GM19438 (cell line): ENCODE measurements at regions not wholly inside any gene's neighbourhood (a gene's known extent, or its start where the extent isn't known, plus 50 kb on each side); places are given as distances from the start of the nearest gene placed in this dataset.

Experiments
- ATAC-seq: cut with Tn5 transposase; IDR thresholded peaks from one replicate; pipeline ENCODE4 v1.9.1; 2021; ENCODE audit warnings: low read depth; ENCODE audit not compliant: unreplicated experiment

- no peak for ATAC-seq
Measured at GRCh38 chrX:20529711-20530110, 263.0 kb upstream of the RPS6KA3 start.

GRCh38 chrX:20529301-20529700 is 262.6 kb upstream of the RPS6KA3 start:
- ATAC-seq: no peak

GRCh38 chrX:20527558-20528011 is 260.9 kb upstream of the RPS6KA3 start:
- ATAC-seq: no peak

DNA sequence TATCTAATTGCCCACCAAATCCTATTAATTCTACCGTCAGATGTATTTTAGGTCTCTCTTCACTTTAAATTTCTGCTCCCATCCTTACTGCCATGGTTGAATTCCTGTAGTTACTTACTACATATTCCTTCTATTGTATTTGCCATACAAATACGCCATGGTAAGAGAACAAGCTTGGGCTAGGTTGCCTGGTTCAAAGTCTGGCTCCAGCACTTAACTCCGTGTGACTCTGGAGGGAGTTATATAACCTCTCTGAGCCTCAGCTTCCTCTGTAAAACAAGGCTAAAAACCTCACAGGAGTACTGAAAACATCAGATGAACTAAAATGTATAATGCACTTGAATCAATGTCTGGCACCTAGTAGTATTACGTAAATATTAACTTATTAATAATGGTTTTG is 260.3 kb upstream of the RPS6KA3 start:
- no peak for ATAC-seq

DNA sequence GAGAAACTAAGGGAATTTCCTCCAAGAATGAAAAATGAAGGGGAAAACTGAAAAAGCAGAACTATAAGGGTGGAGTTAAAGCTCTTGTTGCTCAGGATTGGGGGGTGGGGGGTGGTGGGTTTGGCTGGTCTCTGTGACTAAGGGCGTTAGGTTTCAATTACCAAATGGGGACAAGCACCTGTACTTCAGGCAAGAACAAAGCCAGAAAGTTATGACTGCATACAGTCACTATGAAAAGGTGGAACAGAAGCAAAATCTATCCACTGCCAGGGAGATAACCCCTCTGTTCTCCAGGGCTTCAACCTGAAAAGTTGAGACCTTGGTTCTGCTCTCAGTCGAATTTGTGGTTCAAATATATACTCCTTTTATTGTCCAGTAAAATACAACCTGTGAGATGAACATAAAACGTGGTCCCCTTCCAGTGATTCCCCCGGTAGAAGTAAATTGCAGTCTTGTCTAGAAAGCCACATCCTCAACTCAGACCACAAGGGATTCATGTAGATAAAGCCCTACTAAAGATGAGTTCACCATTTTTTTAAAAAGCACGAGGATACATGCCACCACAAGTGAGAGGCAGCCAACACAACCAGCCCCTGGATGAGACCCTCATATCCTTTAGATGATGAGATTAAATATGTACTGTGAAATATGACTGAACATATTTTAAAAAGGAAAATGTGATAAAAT is 257.1 kb upstream of the RPS6KA3 start:
- ATAC-seq: no peak

- no peak for ATAC-seq
Measured at GRCh38 chrX:20522420-20522819, 255.7 kb upstream of the RPS6KA3 start.

DNA sequence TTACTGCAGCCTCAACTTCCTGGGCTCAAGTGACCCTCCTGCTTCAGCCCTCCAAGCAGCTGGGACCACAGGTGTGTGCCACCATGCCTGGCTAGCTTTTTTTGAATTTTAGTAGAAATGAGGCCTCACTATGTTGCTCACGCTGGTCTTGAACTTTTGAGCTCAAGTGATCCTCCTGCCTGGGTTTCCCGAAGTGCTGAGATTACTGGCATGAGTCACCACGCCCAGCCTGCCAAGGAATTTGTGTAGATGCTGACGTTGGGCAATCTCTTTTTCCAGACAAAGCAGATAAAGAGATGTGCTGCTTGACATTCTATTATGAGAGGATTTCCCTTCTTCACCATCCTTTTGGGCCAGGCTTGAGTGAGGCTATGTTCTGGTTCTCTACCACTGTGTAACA is 254.5 kb upstream of the RPS6KA3 start:
- ATAC-seq: no peak

DNA sequence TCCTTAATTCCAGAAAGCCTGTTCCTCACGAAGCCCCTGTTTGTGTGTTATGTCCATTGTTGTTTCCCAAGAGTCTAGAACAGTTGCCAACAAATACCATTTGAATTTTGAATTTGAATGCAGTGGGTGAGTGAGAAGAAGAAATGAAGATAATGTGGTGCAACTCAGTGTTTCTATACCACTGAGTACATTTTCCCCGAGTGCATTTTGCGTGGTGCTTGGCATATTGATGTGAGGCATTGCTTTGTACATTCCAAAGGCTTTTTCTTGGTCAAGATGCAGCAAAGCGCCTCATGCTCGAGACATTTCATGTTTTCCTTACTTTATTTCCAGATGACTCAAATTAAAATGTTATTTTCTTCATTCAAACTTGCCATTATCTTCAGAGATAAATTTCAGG is 253.1 kb upstream of the RPS6KA3 start:
- ATAC-seq: no peak

DNA sequence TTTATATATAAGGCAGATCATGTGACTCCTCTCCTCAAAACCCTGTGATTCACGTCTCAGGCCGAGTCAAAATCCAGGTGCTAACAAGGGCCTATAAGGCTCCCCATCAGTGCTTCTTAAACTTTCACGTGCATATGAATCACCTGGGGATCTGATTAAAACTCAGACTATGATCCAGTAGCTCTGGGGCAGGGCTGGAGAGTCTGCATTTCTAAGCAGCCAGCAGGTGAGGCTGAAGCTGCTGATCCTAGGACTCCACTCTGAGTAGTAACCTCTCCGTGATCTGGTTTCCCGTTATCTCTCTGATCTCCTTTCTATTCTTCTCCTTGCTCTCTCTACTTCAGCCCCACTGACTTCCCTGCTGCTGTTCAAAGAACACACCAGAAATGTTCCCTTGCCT is 252.4 kb upstream of the RPS6KA3 start:
- no peak for ATAC-seq

- ATAC-seq: no peak
Measured at GRCh38 chrX:20517565-20517964, 250.9 kb upstream of the RPS6KA3 start.

- ATAC-seq: peak; percentile 99
Measured at GRCh38 chrX:20515841-20516461, 249.2 kb upstream of the RPS6KA3 start.

GRCh38 chrX:20514358-20514757 is 247.6 kb upstream of the RPS6KA3 start:
- no peak for ATAC-seq

- no peak for ATAC-seq
Measured at GRCh38 chrX:20513185-20513584, 246.5 kb upstream of the RPS6KA3 start.

DNA sequence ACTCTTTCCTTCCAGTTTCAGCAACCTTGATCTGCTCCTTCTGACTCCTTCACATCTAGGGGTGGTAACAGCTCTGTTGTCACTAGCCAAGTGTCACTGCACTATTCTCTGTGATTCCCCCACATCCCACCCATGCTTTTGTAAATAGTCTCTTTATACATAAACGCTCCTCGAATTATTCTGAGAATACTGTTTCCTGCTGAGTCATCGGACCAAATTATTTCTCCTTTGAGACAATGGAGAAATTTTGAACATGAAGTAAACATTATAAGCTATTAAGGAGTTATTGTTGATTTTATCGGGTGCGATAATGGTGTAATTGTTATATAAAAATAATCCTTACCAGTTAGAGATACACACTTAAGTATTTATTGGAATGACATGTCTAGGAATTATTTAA is 245.1 kb upstream of the RPS6KA3 start:
- no peak for ATAC-seq

DNA sequence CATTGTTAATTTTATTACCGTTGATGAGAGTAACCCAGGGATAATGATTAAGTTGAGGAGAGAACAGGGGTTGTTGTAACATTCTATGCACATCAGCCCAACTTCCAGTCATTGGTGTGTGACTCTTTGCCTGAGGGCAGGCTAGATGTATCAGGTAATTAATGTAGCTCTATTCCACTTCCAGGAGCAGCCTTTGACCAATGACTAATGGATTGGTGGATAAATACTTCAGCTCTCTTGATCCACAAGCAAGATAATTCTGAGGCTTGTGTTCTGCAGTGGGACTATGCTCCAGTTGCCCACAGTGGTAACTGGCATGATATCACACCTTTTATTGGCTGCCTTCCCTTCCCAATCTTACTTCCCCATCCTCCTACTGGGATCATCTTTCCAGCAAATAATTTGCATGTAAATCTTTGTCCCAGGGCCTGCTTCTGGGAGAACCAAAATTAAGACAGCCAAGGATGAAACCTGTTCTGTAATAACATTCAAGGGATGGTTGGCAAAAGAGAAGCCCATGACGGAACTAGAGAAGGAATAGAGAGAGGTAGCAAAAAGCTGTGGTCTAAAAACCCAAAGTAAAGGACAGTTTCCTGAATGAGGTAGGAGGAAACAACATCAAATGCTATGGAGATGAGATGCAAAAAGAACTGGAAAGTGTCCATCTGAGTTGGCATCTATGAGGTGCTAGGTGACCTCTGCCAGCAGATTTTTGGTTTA is 241.4 kb upstream of the RPS6KA3 start:
- no peak for ATAC-seq

GRCh38 chrX:20506739-20507138 is 240.0 kb upstream of the RPS6KA3 start:
- ATAC-seq: no peak

- no peak for ATAC-seq
Measured at GRCh38 chrX:20500949-20501348, 234.2 kb upstream of the RPS6KA3 start.

GRCh38 chrX:20500171-20500865 is 233.6 kb upstream of the RPS6KA3 start:
- ATAC-seq: peak; percentile 68

GRCh38 chrX:20499763-20500162 is 233.1 kb upstream of the RPS6KA3 start:
- ATAC-seq: peak; percentile 18

DNA sequence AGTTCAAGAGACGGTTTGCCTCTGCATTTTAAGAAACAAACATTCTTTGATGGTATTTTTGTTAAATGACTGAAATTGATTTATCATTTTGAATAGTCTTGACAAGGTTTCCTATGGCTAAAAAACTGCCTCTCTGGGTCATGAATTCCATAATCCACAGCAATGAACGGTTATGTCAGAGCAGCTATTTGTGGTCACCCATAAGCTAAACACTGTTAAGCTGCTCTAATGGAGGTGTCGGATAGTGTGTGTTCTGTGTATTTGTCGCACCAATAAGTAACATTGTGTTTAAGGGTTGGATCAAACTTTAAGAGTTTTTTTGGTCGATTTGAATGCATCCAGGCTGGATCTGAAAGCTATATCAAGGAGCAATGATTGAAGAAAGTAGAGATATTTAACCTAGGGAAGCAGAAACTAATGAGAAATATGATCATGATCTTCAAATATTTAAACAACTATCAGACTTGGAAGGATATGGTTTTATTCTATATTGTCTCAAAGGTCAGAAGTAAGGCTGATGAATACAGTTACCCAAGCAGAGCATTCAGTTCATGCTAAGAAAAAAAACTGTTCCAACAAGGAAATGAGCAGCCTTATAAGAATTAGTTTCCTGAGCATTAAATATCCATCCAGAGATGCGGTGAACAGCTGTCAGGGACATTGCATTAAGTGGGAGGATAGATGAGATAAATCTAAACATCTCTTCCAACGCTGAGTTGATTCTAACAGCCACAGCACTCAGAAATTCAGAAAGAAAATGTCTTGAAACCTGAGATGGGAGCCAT is 232.3 kb upstream of the RPS6KA3 start:
- ATAC-seq: no peak
